ENCODE measurements at regions not wholly inside any gene's neighbourhood (a gene's known extent, or its start where the extent isn't known, plus 50 kb on each side); places are given as distances from the start of the nearest gene placed in this dataset.

DNA sequence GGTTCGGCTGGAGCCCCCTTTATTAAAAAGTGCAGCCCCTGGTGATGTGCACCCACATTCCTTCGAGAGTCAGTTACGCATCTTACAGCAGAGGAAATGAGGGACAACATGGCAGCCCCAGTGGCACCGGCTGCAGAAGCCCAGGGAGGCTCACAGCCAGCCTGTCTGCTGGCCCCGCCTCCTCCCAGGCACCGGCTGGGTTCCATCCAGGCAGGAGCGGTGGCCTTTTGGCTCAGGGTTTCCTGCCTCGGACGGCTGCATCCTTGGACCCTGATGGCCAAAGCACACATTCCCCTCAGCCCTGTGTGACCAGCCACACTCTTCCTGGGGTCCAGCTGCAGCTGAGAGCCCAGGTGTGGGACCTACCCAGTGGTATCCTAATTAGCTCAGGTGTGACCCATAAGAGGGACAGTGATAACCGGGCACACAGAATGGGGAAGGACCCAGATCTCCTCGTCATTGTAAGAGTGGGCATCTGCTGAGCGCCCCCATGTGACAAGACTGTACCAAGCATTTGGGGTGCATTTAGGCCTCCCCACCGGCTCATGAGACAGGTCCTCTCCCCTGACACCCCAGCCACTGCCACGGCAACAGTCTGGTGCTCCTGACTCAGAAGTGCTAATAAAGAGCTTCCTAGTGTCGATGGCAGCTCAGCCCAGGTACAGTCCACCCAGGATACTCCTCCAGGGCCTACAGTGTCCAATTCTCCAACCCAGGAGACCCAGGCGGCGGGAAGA lies 63.3 kb upstream of the CHST15 start:
- peak overlapping the region; percentile 25 for H3K4me2 ChIP-seq (ENCODE audit: extremely low read depth, insufficient read depth, low read length)
- DNase-seq (ENCODE audit: low read depth in 2 of 2), result no peak
- H3K27me3 ChIP-seq (ENCODE audit: control insufficient read depth, insufficient read depth, low read length), result no peaks in the 10 kb centered on the region
- H4K20me1 ChIP-seq (ENCODE audit: control insufficient read depth, extremely low read depth, insufficient read depth, low read length), result no peaks in the 10 kb centered on the region
- H2AFZ ChIP-seq (ENCODE audit: low read length), result no peak overlapping the region
- H3K4me3 ChIP-seq (replicated peaks in 1 of 4; ENCODE audit: control extremely low read depth in 1 of 4, insufficient read depth in 1 of 4, low read depth in 3 of 4, low read length in 4 of 4), result no peak overlapping the region
- H3K9ac ChIP-seq (ENCODE audit: insufficient read depth, low read length), result no peak overlapping the region
- H3K36me3 ChIP-seq (ENCODE audit: control insufficient read depth, insufficient read depth, low read length), result no peaks in the 10 kb centered on the region
- no peaks in the 10 kb centered on the region for H3K79me2 ChIP-seq (ENCODE audit: control insufficient read depth, insufficient read depth, low read length)
- H3K27ac ChIP-seq (ENCODE audit: insufficient read depth, low read length), result no peak overlapping the region
- no peaks in the 10 kb centered on the region for H3K9me3 ChIP-seq (ENCODE audit: control insufficient read depth, insufficient read depth, low read depth, low read length)
- H3K4me1 ChIP-seq (ENCODE audit: control insufficient read depth, extremely low read depth, insufficient read depth, low read length), result peaks cover 11% of the 10 kb centered on the region
- TF ChIP-seq, protein P1, sequence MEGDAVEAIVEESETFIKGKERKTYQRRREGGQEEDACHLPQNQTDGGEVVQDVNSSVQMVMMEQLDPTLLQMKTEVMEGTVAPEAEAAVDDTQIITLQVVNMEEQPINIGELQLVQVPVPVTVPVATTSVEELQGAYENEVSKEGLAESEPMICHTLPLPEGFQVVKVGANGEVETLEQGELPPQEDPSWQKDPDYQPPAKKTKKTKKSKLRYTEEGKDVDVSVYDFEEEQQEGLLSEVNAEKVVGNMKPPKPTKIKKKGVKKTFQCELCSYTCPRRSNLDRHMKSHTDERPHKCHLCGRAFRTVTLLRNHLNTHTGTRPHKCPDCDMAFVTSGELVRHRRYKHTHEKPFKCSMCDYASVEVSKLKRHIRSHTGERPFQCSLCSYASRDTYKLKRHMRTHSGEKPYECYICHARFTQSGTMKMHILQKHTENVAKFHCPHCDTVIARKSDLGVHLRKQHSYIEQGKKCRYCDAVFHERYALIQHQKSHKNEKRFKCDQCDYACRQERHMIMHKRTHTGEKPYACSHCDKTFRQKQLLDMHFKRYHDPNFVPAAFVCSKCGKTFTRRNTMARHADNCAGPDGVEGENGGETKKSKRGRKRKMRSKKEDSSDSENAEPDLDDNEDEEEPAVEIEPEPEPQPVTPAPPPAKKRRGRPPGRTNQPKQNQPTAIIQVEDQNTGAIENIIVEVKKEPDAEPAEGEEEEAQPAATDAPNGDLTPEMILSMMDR (conservative IDR thresholded peaks at IDR 0.05 in 1 of 2, IDR thresholded peaks at IDR 0.05 in 1 of 2; ENCODE audit: low read depth in 1 of 2, low read length in 2 of 2), result no peak
- TF ChIP-seq EZH2 (IDR thresholded peaks at IDR 0.05; ENCODE audit: low read length, missing control alignments), result no peak

DNA sequence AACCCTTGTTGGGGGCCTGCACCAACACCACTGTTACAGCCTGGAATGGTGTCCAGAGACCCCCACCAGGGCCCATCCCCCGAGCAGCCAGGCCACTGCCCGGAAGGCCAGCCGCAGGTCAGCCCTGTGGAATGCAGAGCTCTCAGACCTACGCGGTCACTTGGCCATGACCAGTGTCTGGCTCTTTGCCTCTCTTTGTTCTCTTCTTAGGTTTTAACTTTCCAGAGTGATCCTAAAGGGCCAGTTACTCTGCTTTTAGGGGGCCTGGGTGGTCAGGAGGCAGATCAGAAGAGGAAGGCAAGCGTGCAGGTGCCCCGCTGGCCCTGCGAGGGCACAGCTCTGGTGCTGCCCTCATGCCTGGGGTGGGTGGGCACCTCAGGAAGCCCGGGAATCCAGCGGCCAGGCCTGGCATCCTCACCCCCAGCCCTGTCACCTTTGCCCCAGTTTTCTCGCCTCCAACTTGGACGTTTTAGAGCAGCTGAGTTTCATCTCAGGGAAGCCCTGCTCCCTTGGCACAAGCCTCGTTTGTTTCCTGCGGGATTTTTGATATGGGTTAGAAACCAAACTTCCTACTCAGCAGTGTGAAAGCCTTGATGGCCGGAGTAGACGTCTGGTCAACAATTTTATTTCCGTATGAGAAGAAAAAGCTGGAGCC lies 62.5 kb upstream of the CHST15 start:
- Histone ChIP-seq H4K20me1 (ENCODE audit: control insufficient read depth, extremely low read depth, insufficient read depth, low read length) (no peaks in the 10 kb centered on the region), H3K27ac (ENCODE audit: insufficient read depth, low read length) (peak overlapping the region; percentile 43), H2AFZ (ENCODE audit: low read length) (no peak overlapping the region), H3K79me2 (ENCODE audit: control insufficient read depth, insufficient read depth, low read length) (no peaks in the 10 kb centered on the region), H3K27me3 (ENCODE audit: control insufficient read depth, insufficient read depth, low read length) (no peaks in the 10 kb centered on the region), H3K36me3 (ENCODE audit: control insufficient read depth, insufficient read depth, low read length) (no peaks in the 10 kb centered on the region), H3K9ac (ENCODE audit: insufficient read depth, low read length) (no peak overlapping the region), H3K4me2 (ENCODE audit: extremely low read depth, insufficient read depth, low read length) (peak overlapping the region; percentile 44), H3K4me1 (ENCODE audit: control insufficient read depth, extremely low read depth, insufficient read depth, low read length) (peaks cover 11% of the 10 kb centered on the region), H3K4me3 (replicated peaks in 1 of 4; ENCODE audit: control extremely low read depth in 1 of 4, insufficient read depth in 1 of 4, low read depth in 3 of 4, low read length in 4 of 4) (no peak overlapping the region), H3K9me3 (ENCODE audit: control insufficient read depth, insufficient read depth, low read depth, low read length) (no peaks in the 10 kb centered on the region)
- TF ChIP-seq EZH2 (IDR thresholded peaks at IDR 0.05; ENCODE audit: low read length, missing control alignments), result no peak
- DNase-seq (ENCODE audit: low read depth in 2 of 2), result peak; percentile 71 to 78

DNA sequence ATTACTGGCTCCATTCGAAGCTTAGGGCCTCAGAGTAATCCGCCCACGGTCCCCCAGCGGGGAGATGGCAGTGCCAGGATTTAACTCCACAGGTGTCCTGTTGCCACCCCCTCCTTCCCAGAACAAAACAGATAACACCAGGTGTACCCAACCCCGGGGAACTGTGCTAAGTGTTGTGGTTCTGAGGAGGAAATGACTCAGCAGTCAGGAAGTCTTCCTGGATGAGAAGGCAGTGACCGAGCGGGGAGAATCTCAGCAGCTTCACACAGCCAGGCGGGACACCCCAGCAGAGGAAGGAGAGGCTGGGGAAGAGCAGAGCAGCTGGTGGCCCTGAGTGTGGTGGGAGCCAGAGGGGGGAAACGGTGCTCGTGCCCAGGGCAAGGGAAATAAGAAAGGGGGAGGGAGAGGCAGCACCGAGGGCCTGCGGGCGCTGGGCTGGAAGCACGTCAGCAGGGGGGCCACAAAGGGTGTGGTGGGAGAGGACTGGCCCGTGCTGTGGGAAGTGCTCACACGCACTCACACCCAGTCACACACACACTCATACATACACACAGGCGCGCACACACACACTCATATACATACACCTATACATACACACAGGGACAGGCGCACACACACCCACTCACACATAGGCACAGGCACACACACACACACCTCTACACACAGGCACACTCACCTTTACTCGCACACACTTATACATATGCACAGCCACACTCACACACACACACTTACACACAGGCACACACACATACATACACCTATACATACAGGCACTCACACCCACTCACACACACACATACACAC lies 59.8 kb upstream of the CHST15 start:
- H3K4me2 ChIP-seq (ENCODE audit: extremely low read depth, insufficient read depth, low read length), result peak overlapping the region; percentile 13
- TF ChIP-seq, protein P1 (conservative IDR thresholded peaks at IDR 0.05 in 1 of 2, IDR thresholded peaks at IDR 0.05 in 1 of 2; ENCODE audit: low read depth in 1 of 2, low read length in 2 of 2), result no peak
- no peak for TF ChIP-seq EZH2 (IDR thresholded peaks at IDR 0.05; ENCODE audit: low read length, missing control alignments)
- no peak overlapping the region for H3K4me3 ChIP-seq (replicated peaks in 1 of 4; ENCODE audit: control extremely low read depth in 1 of 4, insufficient read depth in 1 of 4, low read depth in 3 of 4, low read length in 4 of 4)

More for the DNA sequence above, 59.8 kb upstream of the CHST15 start:
- Histone ChIP-seq H2AFZ (ENCODE audit: low read length) (no peak overlapping the region), H3K27me3 (ENCODE audit: control insufficient read depth, insufficient read depth, low read length) (no peaks in the 10 kb centered on the region), H3K9ac (ENCODE audit: insufficient read depth, low read length) (no peak overlapping the region), H4K20me1 (ENCODE audit: control insufficient read depth, extremely low read depth, insufficient read depth, low read length) (no peaks in the 10 kb centered on the region), H3K36me3 (ENCODE audit: control insufficient read depth, insufficient read depth, low read length) (no peaks in the 10 kb centered on the region), H3K79me2 (ENCODE audit: control insufficient read depth, insufficient read depth, low read length) (no peaks in the 10 kb centered on the region), H3K4me1 (ENCODE audit: control insufficient read depth, extremely low read depth, insufficient read depth, low read length) (peaks cover 11% of the 10 kb centered on the region), H3K27ac (ENCODE audit: insufficient read depth, low read length) (peak overlapping the region; percentile 50), H3K9me3 (ENCODE audit: control insufficient read depth, insufficient read depth, low read depth, low read length) (no peaks in the 10 kb centered on the region)
- peak; percentile 79 to 96 for DNase-seq (ENCODE audit: low read depth in 2 of 2)

Measured in fibroblast of lung (primary cell).